Posterior vena cava (tissue), 2 donors: ENCODE measurements at regions not wholly inside any gene's neighbourhood (a gene's known extent, or its start where the extent isn't known, plus 50 kb on each side); places are given as distances from the start of the nearest gene placed in this dataset.

Source experiments
- DNase-seq: peaks from one replicate; pipeline ENCODE4 v3.0.0-alpha.2; 2020; ENCODE audit warnings: low spot score
- intact Hi-C, 2 donors: fragments of 100-400 bp; cut with DNase I; formaldehyde crosslinking; loops; one replicate each; pipeline versions ENCODE4 v1.14.1 to v1.14.2; 2022 to 2023
- donor health status: DM: yes; HTN: yes; CAD: no.
- donor health status: DM: yes; HTN: yes; CAD: no.

- intact Hi-C loops, result no loop called here
- no peak for DNase-seq
Observed at GRCh38 chr1:208644401-208645160, 400.4 kb upstream of the PLXNA2 start.

DNA sequence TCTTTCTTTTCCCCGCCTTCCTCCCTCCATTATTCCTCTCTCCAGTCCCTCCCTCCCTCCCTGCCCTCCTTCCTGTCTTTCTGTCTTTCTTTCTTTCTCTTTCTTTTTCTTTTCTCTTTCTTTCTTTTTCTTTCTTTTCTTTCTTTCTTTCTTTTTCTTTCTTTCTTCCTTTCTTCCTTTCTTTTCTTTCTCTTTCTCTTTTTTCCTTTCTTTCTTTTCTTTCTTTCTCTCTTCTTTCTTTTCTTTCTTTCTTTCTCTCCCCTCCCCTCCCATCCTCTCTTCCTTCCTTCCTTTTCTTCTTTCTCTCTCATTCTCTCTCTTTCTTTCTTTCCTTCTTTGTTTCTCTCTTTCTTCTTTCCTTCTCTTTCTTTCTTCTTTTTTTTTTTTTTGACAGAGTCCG, 402.2 kb upstream of the PLXNA2 start:
- DNase-seq, result no peak
- intact Hi-C loops, result no loop called here

- intact Hi-C loops, result no loop called here
Observed at GRCh38 chr1:208648146-208648545, 404.0 kb upstream of the PLXNA2 start.

DNA sequence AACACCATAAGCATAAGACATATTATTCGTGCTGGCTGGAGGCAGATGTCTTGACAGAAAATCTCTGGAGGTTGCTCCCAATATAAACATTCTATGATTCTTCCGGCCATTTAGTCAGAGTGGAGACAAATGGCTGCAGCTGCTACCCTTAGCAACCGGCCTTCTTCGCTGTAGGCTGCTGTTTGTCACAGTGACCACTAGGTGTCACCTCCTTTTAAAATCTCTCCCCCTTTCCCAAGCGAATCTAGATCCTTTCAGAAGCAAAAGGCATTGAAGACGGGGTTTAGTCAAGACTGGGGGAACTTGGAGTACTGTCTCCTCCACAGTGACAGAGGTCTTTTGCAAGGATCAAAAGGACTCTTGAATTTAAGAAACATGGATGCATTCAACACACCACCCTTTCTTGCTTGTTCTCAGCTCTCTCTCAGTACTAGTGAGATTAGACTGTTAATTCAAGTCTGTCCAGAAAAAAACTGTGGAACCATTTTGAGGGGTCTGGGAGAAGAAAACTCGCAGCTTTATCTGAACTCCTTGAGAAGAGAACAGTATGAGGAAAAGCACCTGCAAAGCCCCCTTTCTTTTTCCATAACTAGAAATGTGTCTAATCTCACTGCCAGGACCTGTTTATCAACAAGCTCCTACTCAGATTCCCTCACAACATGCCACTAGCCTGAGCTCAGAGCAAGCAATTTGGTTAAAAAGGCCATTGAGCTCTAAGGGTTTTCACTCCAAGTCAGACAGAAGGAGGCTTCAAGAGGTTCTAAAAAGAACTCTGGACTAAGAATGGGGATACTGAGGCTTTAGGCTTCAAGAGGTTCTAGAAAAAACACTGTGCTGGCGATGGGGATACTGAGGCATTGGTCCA, 408.3 kb upstream of the PLXNA2 start:
- no peak for DNase-seq
- intact Hi-C loops, result no loop called here

More at GRCh38 chr1:208648146-208648545, 404.0 kb upstream of the PLXNA2 start:
- no peak for DNase-seq

- DNase-seq, result no peak
- intact Hi-C loops, result no loop called here
Observed at GRCh38 chr1:208653426-208653825, 409.2 kb upstream of the PLXNA2 start.

- DNase-seq, result no peak
- intact Hi-C loops, result no loop called here
Observed at GRCh38 chr1:208654241-208654640, 410.1 kb upstream of the PLXNA2 start.

GRCh38 chr1:208665936-208666335, 421.8 kb upstream of the PLXNA2 start:
- intact Hi-C loops, result no loop called here
- DNase-seq, result no peak

- no peak for DNase-seq
- intact Hi-C loops, result no loop called here
Observed at GRCh38 chr1:208668991-208669390, 424.8 kb upstream of the PLXNA2 start.

GRCh38 chr1:208670778-208671177, 426.6 kb upstream of the PLXNA2 start:
- DNase-seq, result no peak
- intact Hi-C loops, result no loop called here

GRCh38 chr1:208681878-208682663, 437.9 kb upstream of the PLXNA2 start:
- DNase-seq, result no peak
- intact Hi-C loops, result no loop called here

DNA sequence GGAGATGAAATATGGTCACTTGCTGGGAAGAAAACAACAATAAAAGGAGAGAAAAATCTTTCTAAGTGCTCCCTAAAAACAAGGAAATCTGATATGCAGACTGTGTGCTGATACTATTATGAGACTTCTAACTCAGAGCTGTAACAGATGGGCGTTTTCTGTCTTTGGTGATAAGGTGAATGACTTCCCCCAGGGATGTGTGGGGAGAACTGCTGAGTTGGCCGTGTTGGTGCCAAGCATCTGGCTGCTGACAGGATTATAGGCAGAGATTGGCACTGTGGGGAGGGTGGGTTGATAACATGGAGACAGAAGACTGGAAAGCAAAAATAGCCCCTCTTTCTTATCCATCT, 438.5 kb upstream of the PLXNA2 start:
- intact Hi-C loops, result no loop called here
- DNase-seq, result no peak

- intact Hi-C loops, result no loop called here
- DNase-seq, result no peak
Observed at GRCh38 chr1:208683141-208683540, 439.0 kb upstream of the PLXNA2 start.

DNA sequence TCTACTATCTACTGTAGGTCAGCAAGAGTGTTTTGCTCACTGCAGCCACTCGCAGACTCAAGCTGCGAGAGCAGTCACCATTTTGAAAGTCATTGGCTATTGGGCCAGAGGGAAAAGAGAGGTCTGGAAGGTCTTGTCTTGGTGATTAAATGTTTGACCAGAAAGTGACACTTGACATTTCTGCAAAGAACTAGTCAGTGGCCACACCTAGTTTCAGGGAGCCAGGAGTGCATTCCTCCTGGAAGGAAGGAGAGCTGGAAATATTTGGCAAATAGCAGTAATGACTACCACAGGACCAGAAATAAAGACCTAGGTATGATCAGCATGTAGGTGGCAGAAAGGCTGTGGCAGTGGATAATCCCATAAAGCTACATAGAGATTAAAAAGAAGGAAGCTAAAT, 440.0 kb upstream of the PLXNA2 start:
- intact Hi-C loops, result no loop called here
- no peak for DNase-seq

DNA sequence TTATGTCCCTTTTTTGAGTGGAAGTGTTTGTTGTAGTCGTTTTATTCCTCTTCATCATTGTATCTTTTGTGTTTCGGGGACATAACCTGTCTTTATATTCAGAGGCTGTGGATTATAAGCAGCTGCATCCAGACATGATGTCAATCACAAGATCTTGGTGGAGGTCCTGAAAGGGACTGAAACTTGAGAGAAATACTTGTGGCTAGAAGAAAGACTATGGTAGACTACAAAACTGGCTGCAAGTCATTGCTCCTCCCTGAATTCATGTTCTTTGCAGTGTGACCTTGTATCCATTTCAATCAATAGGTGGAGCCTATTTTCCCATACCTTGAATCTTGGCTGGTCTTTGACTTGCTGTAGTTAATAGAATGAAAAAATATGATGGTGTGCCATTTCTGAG, 442.4 kb upstream of the PLXNA2 start:
- no peak for DNase-seq
- intact Hi-C loops, result no loop called here

DNA sequence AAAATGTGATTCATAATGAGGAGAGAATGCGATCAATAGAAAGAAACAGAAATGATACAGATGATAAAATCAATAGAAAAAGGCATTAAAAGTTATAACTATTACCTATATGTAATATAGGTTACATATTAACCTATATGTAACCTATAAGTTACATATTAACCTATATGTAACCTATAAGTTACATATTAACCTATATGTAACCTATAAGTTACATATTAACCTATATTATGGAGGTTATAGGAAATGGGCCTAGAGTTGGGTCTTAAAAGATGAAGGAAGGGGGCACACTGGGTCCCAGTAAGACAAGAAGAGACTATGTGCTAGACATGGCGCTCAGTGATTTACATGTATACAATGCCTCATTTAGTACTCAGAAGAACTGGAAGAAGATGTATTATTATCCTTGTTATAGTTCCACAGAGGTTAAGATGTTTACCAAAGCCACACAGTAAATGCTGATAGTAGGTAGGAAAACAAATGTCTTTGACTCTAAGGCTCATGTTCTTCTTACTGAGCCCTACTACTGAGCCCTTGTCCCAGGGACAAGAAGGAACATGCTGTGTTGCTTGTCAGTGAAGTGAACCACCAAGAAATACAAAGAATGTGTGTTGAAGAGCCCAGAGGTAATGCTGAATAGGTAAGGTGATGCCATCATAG, 444.6 kb upstream of the PLXNA2 start:
- intact Hi-C loops, result no loop called here
- no peak for DNase-seq

GRCh38 chr1:208691012-208691411, 446.8 kb upstream of the PLXNA2 start:
- DNase-seq, result no peak
- intact Hi-C loops, result no loop called here

GRCh38 chr1:208709981-208710380, 465.8 kb upstream of the PLXNA2 start:
- intact Hi-C loops, result loop anchor here in 1 of 2 donors (10.0 kb wide), 1 partner anchor 145 kb away; no protein-coding TSS in a partner anchor
- DNase-seq, result no peak

DNA sequence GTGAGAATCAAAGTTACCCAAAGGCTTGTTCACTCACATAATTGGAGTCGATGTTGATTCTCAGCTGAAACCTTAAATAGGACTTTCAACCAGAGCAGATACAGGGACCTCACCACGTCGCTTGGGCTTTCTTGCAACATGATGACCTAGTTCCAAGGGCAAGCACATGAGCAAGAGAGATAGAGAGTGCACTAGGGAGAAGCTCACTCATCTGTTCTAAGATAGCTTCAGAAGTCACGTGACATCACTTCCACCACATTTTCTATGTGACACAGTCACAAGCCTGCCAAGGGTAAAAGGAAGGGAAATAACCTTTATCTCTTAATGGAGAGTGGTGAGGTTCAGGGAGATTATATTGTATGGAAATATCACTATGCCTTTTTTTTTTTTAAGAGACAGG, 470.1 kb upstream of the PLXNA2 start:
- intact Hi-C loops, result loop anchor here in 1 of 2 donors (10.0 kb wide), 1 partner anchor 140 kb away; no protein-coding TSS in a partner anchor
- DNase-seq, result no peak

- no peak for DNase-seq
- intact Hi-C loops, result loop anchor here in 1 of 2 donors (10.0 kb wide), 1 partner anchor 137 kb away; no protein-coding TSS in a partner anchor
Observed at GRCh38 chr1:208717525-208717924, 473.3 kb upstream of the PLXNA2 start.
